ENCODE measurements at regions not wholly inside any gene's neighbourhood (a gene's known extent, or its start where the extent isn't known, plus 50 kb on each side); places are given as distances from the start of the nearest gene placed in this dataset.

- TF ChIP-seq CTCF (conservative IDR thresholded peaks at IDR 0.05) (no peak), EZH2 (IDR thresholded peaks at IDR 0.05; ENCODE audit: low read depth) (no peak)
Observed at GRCh38 chr2:60033325-60033724, 520.1 kb downstream of the BCL11A start.

Data from PC-9 (cell line).